ENCODE measurements at regions not wholly inside any gene's neighbourhood (a gene's known extent, or its start where the extent isn't known, plus 50 kb on each side); places are given as distances from the start of the nearest gene placed in this dataset.

GRCh38 chr2:128784626-128785306 is 466.1 kb upstream of the HS6ST1 start:
- DNase-seq (ENCODE audit: low read depth, low spot score) = no peak
- H3K4me3 ChIP-seq (ENCODE audit: low read depth, low read length) = no peak overlapping the region
- CTCF ChIA-PET = no interaction called here
- H3K9me3 ChIP-seq (ENCODE audit: control insufficient read depth, insufficient read depth, low read length) = peaks cover 24% of the 10 kb centered on the region
- no peak overlapping the region for H3K27ac ChIP-seq (ENCODE audit: low read depth, low read length)
- TF ChIP-seq, protein P1, sequence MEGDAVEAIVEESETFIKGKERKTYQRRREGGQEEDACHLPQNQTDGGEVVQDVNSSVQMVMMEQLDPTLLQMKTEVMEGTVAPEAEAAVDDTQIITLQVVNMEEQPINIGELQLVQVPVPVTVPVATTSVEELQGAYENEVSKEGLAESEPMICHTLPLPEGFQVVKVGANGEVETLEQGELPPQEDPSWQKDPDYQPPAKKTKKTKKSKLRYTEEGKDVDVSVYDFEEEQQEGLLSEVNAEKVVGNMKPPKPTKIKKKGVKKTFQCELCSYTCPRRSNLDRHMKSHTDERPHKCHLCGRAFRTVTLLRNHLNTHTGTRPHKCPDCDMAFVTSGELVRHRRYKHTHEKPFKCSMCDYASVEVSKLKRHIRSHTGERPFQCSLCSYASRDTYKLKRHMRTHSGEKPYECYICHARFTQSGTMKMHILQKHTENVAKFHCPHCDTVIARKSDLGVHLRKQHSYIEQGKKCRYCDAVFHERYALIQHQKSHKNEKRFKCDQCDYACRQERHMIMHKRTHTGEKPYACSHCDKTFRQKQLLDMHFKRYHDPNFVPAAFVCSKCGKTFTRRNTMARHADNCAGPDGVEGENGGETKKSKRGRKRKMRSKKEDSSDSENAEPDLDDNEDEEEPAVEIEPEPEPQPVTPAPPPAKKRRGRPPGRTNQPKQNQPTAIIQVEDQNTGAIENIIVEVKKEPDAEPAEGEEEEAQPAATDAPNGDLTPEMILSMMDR (IDR thresholded peaks at IDR 0.05; ENCODE audit: low read depth, low read length) = no peak
- POLR2A ChIA-PET = no interaction called here
- peaks cover 2% of the 10 kb centered on the region for H3K27me3 ChIP-seq (ENCODE audit: control insufficient read depth, insufficient read depth, low read length)

GRCh38 chr2:128786316-128786715 is 467.6 kb upstream of the HS6ST1 start:
- peaks cover 2% of the 10 kb centered on the region for H3K27me3 ChIP-seq (ENCODE audit: control insufficient read depth, insufficient read depth, low read length)
- no peak for DNase-seq (ENCODE audit: low read depth, low spot score)
- TF ChIP-seq, protein P1 (IDR thresholded peaks at IDR 0.05; ENCODE audit: low read depth, low read length) = no peak
- H3K27ac ChIP-seq (ENCODE audit: low read depth, low read length) = no peak overlapping the region
- H3K4me3 ChIP-seq (ENCODE audit: low read depth, low read length) = no peak overlapping the region
- POLR2A ChIA-PET = no interaction called here
- CTCF ChIA-PET = no interaction called here
- peaks cover 30% of the 10 kb centered on the region for H3K9me3 ChIP-seq (ENCODE audit: control insufficient read depth, insufficient read depth, low read length)

DNA sequence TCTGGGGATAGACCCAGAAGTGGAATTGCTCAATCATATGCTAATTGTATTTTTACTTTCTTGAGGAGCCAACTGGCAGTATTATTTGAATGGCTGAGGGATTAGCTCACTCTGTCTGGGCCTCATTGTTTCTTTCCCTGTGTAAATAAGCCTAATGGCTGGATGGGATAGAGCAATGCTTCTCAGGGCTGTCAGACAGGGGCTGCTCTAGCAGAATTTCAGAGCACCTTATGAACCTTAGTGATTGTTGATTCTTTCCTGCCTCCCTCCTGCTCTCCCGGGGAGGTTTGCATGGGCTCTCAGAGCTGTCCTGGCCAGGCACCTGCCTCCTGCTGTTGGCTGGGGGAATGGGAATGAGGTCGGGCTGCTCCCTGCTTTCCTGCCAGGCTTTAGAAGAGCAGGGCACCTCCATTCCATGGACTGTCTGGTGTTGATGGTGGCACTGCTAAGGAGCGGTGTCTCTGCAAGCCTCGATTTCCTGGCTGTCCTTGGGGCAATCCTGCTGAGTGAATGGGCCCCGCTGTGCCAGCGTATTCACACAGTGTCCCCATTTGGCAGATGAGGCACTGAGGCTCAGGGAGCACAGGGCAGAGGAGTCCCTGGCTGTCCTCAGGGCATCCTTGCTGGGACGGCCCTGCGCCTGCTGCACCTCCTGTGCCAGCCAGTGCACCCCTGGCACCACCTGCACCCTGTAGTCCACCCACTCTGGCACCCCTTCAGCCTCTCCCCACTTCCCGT is 468.2 kb upstream of the HS6ST1 start:
- H3K27me3 ChIP-seq (ENCODE audit: control insufficient read depth, insufficient read depth, low read length) = peaks cover 2% of the 10 kb centered on the region
- H3K27ac ChIP-seq (ENCODE audit: low read depth, low read length) = no peak overlapping the region
- H3K9me3 ChIP-seq (ENCODE audit: control insufficient read depth, insufficient read depth, low read length) = peaks cover 34% of the 10 kb centered on the region
- H3K4me3 ChIP-seq (ENCODE audit: low read depth, low read length) = no peak overlapping the region
- TF ChIP-seq, protein P1 (IDR thresholded peaks at IDR 0.05; ENCODE audit: low read depth, low read length) = no peak
- ChIA-PET CTCF (no interaction called here), POLR2A (no interaction called here)
- DNase-seq (ENCODE audit: low read depth, low spot score) = no peak

DNA sequence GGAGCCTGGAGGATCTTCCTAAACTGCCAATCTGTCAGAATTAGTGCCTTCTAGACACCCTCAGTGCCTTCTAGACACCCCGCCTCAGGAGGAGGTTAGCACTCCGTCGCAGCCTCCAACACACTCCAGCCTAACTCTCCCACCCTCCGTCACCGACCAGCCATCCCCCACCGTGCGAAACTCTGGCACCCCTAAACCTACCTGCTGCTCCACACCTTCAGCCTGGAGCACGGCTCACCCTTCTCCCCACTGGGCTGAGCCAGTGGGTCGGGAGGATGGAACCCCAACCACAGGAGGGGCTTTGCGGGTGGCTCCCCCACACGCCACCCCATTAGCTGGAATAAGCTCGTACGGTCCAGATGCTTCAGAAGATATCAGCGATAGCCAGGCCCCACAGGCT is 468.9 kb upstream of the HS6ST1 start:
- no peak for DNase-seq (ENCODE audit: low read depth, low spot score)
- Histone ChIP-seq H3K4me3 (ENCODE audit: low read depth, low read length) (no peak overlapping the region), H3K9me3 (ENCODE audit: control insufficient read depth, insufficient read depth, low read length) (peaks cover 35% of the 10 kb centered on the region), H3K27ac (ENCODE audit: low read depth, low read length) (no peak overlapping the region), H3K27me3 (ENCODE audit: control insufficient read depth, insufficient read depth, low read length) (peaks cover 2% of the 10 kb centered on the region)
- POLR2A ChIA-PET = no interaction called here
- TF ChIP-seq, protein P1 (IDR thresholded peaks at IDR 0.05; ENCODE audit: low read depth, low read length) = no peak
- CTCF ChIA-PET = no interaction called here

DNA sequence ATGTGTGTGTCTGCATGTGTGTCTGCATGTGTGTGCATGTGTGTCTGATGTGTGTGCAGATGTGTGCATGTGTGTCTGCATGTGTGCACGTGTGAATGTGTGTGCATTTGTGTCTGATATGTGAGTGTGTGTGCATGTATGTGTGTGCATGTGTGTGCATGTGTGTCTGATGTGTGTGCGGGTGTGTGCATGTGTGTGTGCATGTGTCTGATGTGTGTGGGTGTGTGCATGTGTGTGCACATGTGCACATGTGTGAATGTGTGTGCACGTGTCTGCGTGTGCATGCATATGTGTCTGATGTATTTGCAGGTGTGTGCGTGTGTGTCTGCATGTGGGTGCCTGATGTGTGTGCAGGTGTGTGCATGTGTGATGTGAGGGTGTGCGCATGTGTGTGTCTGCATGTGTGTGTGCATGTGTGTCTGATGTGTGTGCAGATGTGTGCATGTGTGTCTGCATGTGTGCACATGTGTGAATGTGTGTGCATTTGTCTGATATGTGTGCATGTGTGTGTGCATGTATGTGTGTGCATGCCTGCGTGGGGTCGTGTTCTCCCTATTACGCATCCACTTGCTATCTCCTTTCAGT is 470.1 kb upstream of the HS6ST1 start:
- TF ChIP-seq, protein P1 (IDR thresholded peaks at IDR 0.05; ENCODE audit: low read depth, low read length) = no peak
- Histone ChIP-seq H3K27ac (ENCODE audit: low read depth, low read length) (no peak overlapping the region), H3K27me3 (ENCODE audit: control insufficient read depth, insufficient read depth, low read length) (no peaks in the 10 kb centered on the region), H3K9me3 (ENCODE audit: control insufficient read depth, insufficient read depth, low read length) (peaks cover 37% of the 10 kb centered on the region), H3K4me3 (ENCODE audit: low read depth, low read length) (no peak overlapping the region)
- DNase-seq (ENCODE audit: low read depth, low spot score) = no peak
- ChIA-PET POLR2A (no interaction called here), CTCF (no interaction called here)

Measured in AG04450 (cell line).